ENCODE measurements at regions not wholly inside any gene's neighbourhood (a gene's known extent, or its start where the extent isn't known, plus 50 kb on each side); places are given as distances from the start of the nearest gene placed in this dataset.

DNA sequence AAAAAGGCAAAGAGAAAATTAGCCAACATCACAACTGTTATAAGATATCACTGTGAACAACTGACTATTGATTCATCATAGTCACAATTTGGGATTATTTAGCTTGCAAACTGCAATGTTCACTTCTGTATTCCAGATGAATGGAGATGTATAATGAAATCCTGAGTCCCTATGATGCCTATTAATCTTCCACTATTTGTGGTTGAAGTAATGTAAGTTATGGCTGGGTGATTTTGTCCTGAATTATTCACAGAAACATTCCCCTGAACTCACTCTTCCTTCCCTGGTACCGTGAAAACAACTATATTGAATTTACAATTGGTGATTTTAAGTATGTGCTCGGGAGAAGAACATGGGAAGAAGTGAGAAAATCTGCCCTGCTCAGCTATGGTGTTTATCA, 50.8 kb upstream of the NPFFR2 start:
- Histone ChIP-seq H3K4me2 (ENCODE audit: low read length) (no peak overlapping the region), H3K27me3 (ENCODE audit: insufficient read depth, low read length) (no peaks in the 10 kb centered on the region), H3K9me3 (ENCODE audit: control insufficient read depth in 1 of 2, insufficient read depth in 1 of 2, low read depth in 1 of 2, low read length in 2 of 2) (peaks cover 0 to 6% of the 10 kb centered on the region in 2 experiments; a peak in 1 of 4 replicates), H3K36me3 (ENCODE audit: control insufficient read depth in 1 of 2, insufficient read depth in 2 of 2, low read length in 2 of 2) (no peaks in the 10 kb centered on the region), H3K9me2 (ENCODE audit: insufficient read depth) (no peaks in the 10 kb centered on the region), H3K4me1 (ENCODE audit: control insufficient read depth in 1 of 2, insufficient read depth in 2 of 2, low read length in 2 of 2) (no peaks in the 10 kb centered on the region), H3K27ac (ENCODE audit: low read depth, low read length) (no peak overlapping the region), H4K20me1 (ENCODE audit: insufficient read depth) (no peaks in the 10 kb centered on the region), H3K79me2 (ENCODE audit: insufficient read depth, low read length) (no peaks in the 10 kb centered on the region), H3K9ac (ENCODE audit: low read length) (no peak overlapping the region), H3K4me3 (replicated peaks in 1 of 2; ENCODE audit: low read depth in 1 of 2, low read length in 2 of 2) (no peak overlapping the region), H2AFZ (ENCODE audit: low read depth, low read length, poor library complexity, severe bottlenecking) (no peak overlapping the region)
- no TSS peak for BruUV-seq (replicated peaks)
- RAD21 ChIA-PET (ENCODE audit: low non-redundant PET in 1 of 2, low total read pairs in 2 of 2, uncharacterized antibody in 2 of 2, unreplicated experiment in 2 of 2) = no interaction called here
- no peak for DNase-seq (ENCODE audit: low read depth, low spot score)
- POLR2A ChIA-PET = no interaction called here
- CTCF ChIA-PET = no interaction called here
- no peak for TF ChIP-seq ZNF274 (IDR thresholded peaks at IDR 0.05; ENCODE audit: low read depth, low read length)
- no peak for TF ChIP-seq YY1 (IDR thresholded peaks at IDR 0.05; ENCODE audit: extremely low read depth, insufficient replicate concordance, low read depth, low read length)
- no peak for TF ChIP-seq EZH2phosphoT487 (IDR thresholded peaks at IDR 0.05; ENCODE audit: borderline replicate concordance)
- no peak for TF ChIP-seq JUND (IDR thresholded peaks at IDR 0.05)
- no peak for TF ChIP-seq SP1 (IDR thresholded peaks at IDR 0.05; ENCODE audit: low read depth)
- intact Hi-C loops (cut with micrococcal nuclease) = no loop called here
- no peak for ATAC-seq

Measured in HCT116 (cell line).